ENCODE measurements at regions not wholly inside any gene's neighbourhood (a gene's known extent, or its start where the extent isn't known, plus 50 kb on each side); places are given as distances from the start of the nearest gene placed in this dataset.

DNA sequence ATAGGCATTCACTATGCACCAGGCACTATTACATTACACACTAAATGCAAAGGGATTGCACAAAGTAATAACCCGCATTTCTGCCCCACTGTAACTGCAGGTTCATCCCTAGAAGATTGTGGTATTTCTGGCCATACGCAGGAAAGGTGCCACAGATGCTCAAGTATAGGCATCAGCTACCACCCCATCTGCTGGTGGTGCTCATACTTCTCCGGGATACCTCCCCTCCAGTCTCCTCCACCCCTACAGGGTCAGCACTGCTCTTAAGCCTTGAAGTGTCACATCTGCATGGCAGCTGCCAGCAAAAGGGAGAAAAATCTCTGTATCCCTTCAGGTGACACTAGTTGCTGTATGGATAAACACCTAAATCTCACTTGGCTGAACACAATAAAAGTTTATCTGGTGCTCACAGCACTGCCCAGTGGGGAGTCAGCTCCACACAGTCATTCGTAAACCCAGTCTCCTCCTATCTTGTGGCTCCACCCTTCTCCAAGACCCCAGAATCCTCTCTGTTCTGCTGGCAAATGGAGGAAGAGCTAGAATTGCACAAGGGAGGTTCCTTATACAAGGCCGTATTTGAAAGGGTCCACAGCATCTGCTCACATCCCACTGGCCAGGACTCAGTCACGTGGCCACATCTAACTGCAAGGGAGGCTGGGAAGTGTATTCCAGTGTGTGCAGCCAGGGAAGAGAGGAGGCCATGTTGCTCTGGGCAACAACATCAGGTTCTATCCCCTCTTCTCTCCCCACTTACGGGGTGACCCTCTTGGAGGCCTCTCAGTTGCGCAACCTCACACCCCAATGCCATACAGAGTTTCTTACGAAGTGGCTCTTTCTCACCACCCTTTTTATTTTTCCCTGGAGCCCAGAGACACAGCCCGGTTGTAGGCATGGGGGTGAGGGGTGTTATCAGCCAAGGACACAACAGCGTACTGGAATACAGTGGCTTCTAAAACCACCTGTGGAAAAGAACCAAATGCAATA, 114.7 kb downstream of the BUD13 start:
- no peak overlapping the region for H3K4me3 Mint-ChIP-seq (ENCODE audit: unreplicated experiment)
- H3K4me1 Mint-ChIP-seq (ENCODE audit: low read depth, unreplicated experiment), result peaks cover 9% of the 10 kb centered on the region
- H3K36me3 ChIP-seq (ENCODE audit: control insufficient read depth, insufficient read depth, low read length), result no peaks in the 10 kb centered on the region
- H3K27ac Mint-ChIP-seq (ENCODE audit: unreplicated experiment), result no peak overlapping the region
- intact Hi-C loops (cut with micrococcal nuclease; ENCODE audit: unreplicated experiment), result no loop called here
- TF ChIP-seq, protein P1, sequence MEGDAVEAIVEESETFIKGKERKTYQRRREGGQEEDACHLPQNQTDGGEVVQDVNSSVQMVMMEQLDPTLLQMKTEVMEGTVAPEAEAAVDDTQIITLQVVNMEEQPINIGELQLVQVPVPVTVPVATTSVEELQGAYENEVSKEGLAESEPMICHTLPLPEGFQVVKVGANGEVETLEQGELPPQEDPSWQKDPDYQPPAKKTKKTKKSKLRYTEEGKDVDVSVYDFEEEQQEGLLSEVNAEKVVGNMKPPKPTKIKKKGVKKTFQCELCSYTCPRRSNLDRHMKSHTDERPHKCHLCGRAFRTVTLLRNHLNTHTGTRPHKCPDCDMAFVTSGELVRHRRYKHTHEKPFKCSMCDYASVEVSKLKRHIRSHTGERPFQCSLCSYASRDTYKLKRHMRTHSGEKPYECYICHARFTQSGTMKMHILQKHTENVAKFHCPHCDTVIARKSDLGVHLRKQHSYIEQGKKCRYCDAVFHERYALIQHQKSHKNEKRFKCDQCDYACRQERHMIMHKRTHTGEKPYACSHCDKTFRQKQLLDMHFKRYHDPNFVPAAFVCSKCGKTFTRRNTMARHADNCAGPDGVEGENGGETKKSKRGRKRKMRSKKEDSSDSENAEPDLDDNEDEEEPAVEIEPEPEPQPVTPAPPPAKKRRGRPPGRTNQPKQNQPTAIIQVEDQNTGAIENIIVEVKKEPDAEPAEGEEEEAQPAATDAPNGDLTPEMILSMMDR (IDR thresholded peaks at IDR 0.05; ENCODE audit: insufficient read depth in 1 of 2, low read depth in 1 of 2, low read length in 1 of 2, severe bottlenecking in 1 of 2, unreplicated experiment in 1 of 2), result peak in 1 of 2 experiments; percentile 10
- POLR2A ChIA-PET, result no interaction called here
- H3K9me3 ChIP-seq, result peaks cover 9% of the 10 kb centered on the region
- CTCF ChIA-PET, result interaction anchor here (1.4 kb wide), 1 partner anchor 17 kb away, joined by 5 read pairs; no protein-coding TSS in a partner anchor
- H3K9me3 Mint-ChIP-seq (ENCODE audit: unreplicated experiment), result peaks cover 2% of the 10 kb centered on the region
- H3K27me3 Mint-ChIP-seq (ENCODE audit: insufficient read depth, unreplicated experiment), result peaks cover 8% of the 10 kb centered on the region
- DNase-seq, result peak in 1 of 2 experiments; percentile 50
- peaks cover 11% of the 10 kb centered on the region; the same call in 1 of the 2 replicates for H3K4me1 ChIP-seq
- no peaks in the 10 kb centered on the region for H3K27me3 ChIP-seq (replicated peaks; ENCODE audit: control insufficient read depth, insufficient read depth, low read length)
- H3K36me3 Mint-ChIP-seq (ENCODE audit: insufficient read depth, unreplicated experiment), result no peaks in the 10 kb centered on the region
- H3K4me3 ChIP-seq (ENCODE audit: low read depth, low read length), result no peak overlapping the region
- BruUV-seq (replicated peaks), result no TSS peak

DNA sequence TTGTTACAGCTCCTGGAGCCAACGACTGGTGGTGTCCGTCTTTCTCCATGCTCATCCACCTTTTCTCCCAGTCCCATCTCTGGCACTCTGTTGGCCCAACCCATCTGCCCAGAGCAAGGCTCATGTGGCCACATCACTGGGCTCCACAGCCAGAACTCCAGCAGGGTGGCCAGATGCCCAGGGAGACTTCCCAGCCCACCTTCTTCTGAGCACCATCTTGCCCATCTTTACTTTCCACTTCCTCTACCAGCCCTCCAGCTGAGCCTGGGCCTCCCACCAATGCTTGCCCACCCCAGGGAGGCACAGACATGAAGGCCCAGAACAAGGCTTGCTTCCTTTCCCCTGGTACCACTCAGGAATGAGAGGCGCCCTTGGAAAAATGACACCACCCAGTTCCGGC, 116.8 kb downstream of the BUD13 start:
- intact Hi-C loops (cut with micrococcal nuclease; ENCODE audit: unreplicated experiment), result no loop called here
- no peaks in the 10 kb centered on the region for H3K36me3 ChIP-seq (ENCODE audit: control insufficient read depth, insufficient read depth, low read length)
- Mint-ChIP-seq H3K27ac (ENCODE audit: unreplicated experiment) (no peak overlapping the region), H3K9me3 (ENCODE audit: unreplicated experiment) (no peaks in the 10 kb centered on the region), H3K4me3 (ENCODE audit: unreplicated experiment) (no peak overlapping the region), H3K36me3 (ENCODE audit: insufficient read depth, unreplicated experiment) (no peaks in the 10 kb centered on the region), H3K4me1 (ENCODE audit: low read depth, unreplicated experiment) (peaks cover 5% of the 10 kb centered on the region), H3K27me3 (ENCODE audit: insufficient read depth, unreplicated experiment) (peaks cover 9% of the 10 kb centered on the region)
- peak in 1 of 2 experiments; percentile 26 for DNase-seq
- ChIA-PET CTCF (no interaction called here), POLR2A (no interaction called here)
- no TSS peak for BruUV-seq (replicated peaks)
- TF ChIP-seq, protein P1 (IDR thresholded peaks at IDR 0.05; ENCODE audit: insufficient read depth in 1 of 2, low read depth in 1 of 2, low read length in 1 of 2, severe bottlenecking in 1 of 2, unreplicated experiment in 1 of 2), result no peak
- H3K4me3 ChIP-seq (ENCODE audit: low read depth, low read length), result no peak overlapping the region
- H3K9me3 ChIP-seq, result peaks cover 9% of the 10 kb centered on the region
- H3K4me1 ChIP-seq, result peaks cover 4% of the 10 kb centered on the region; the same call in 1 of the 2 replicates
- no peaks in the 10 kb centered on the region for H3K27me3 ChIP-seq (replicated peaks; ENCODE audit: control insufficient read depth, insufficient read depth, low read length)

DNA sequence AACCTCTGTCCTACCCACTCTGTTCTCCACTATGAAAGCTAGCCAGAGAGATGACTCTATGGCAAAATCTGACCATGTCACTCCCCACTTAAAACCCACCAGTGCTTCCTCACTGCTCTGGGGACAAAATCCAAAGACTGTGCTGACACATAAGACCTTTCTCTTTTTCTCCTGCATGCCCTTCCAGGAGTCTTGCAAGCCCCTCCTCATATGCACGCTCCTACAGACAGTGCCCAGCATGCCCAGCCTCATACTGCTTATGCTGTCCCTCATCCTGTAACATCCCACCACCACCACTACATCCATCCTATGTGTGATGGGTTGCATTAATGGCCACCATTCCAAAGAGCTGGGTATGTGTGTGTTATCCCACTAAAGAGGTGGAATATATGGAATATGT, 118.3 kb downstream of the BUD13 start:
- BruUV-seq (replicated peaks), result no TSS peak
- POLR2A ChIA-PET, result no interaction called here
- H3K9me3 ChIP-seq, result peaks cover 9% of the 10 kb centered on the region
- CTCF ChIA-PET, result interaction anchor here (1.3 kb wide), 1 partner anchor 37 kb away, joined by 3 read pairs; no protein-coding TSS in a partner anchor
- Mint-ChIP-seq H3K27ac (ENCODE audit: unreplicated experiment) (no peak overlapping the region), H3K4me1 (ENCODE audit: low read depth, unreplicated experiment) (no peaks in the 10 kb centered on the region), H3K4me3 (ENCODE audit: unreplicated experiment) (no peak overlapping the region), H3K9me3 (ENCODE audit: unreplicated experiment) (no peaks in the 10 kb centered on the region), H3K27me3 (ENCODE audit: insufficient read depth, unreplicated experiment) (peaks cover 9% of the 10 kb centered on the region), H3K36me3 (ENCODE audit: insufficient read depth, unreplicated experiment) (no peaks in the 10 kb centered on the region)
- intact Hi-C loops (cut with micrococcal nuclease; ENCODE audit: unreplicated experiment), result no loop called here
- H3K4me1 ChIP-seq, result no peaks in the 10 kb centered on the region
- H3K27me3 ChIP-seq (replicated peaks; ENCODE audit: control insufficient read depth, insufficient read depth, low read length), result no peaks in the 10 kb centered on the region
- DNase-seq, result peak in 1 of 2 experiments; percentile 6
- H3K36me3 ChIP-seq (ENCODE audit: control insufficient read depth, insufficient read depth, low read length), result no peaks in the 10 kb centered on the region
- no peak overlapping the region for H3K4me3 ChIP-seq (ENCODE audit: low read depth, low read length)
- TF ChIP-seq, protein P1 (IDR thresholded peaks at IDR 0.05; ENCODE audit: insufficient read depth in 1 of 2, low read depth in 1 of 2, low read length in 1 of 2, severe bottlenecking in 1 of 2, unreplicated experiment in 1 of 2), result no peak

All from Caco-2 (cell line).